Glomerular visceral epithelial cell (primary cell): ENCODE measurements at regions not wholly inside any gene's neighbourhood (a gene's known extent, or its start where the extent isn't known, plus 50 kb on each side); places are given as distances from the start of the nearest gene placed in this dataset.

Experiments used
- DNase-seq: peaks from one replicate; pipeline ENCODE4 v3.0.0-alpha.2; 2016; ENCODE audit errors: extremely low spot score

DNA sequence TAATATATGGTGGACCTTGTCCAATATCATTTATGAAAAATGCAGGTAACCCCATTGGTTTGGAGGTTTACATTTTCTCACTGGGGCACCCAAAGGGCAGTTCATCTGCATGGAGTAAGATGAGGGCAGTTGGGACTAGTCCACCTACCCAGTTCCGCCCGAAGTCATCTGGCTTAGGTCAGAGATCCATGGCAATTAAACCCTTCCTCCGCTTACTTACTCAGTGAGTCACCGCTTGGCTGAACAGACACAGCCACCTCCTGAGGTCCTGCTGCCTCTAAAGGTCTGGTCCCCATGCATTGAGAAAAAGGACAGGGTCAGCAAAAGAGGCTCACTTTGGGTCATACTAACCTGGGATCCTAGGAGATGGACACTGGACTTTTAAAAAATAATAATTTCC lies 102.9 kb upstream of the PRL start:
- DNase-seq = peak; percentile 25

DNA sequence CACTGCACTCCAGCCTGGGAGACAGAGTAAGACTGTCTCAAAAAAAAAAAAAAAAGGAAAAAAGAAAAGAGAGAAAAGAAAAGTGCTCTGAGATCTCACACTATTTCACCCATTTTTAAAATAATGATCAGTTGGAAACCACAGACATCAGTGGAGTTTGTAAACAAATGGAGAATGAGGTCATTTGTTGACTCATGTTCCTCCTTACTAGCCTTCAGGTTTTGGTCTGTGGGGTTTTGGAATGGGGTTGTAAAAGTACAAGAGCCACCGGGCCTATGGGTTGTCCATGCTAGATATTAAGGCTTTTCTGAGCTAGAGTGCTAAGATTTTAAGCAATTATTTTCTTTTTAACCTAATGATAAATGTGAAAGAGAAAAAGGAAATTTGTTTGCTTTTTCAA lies 104.4 kb upstream of the PRL start:
- DNase-seq = no peak

DNA sequence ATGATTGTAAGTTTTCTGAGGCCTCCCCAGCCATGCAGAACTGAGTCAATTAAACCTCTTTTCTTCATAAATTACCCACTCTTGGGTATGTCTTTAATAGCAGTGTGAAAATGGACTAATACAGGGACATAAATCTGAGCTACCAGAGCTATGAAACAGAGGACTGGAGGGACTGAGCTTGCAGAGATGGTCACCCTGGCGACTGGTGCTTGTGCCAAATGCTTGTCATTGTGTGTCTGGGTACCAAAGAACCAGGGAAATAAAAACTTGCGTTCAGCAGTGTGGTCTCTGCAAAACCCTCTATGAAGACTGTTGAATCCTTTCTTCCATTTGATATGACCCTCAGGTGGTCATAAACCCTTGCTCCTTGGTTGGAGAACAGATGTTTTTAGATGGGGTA lies 105.1 kb upstream of the PRL start:
- DNase-seq = no peak

DNA sequence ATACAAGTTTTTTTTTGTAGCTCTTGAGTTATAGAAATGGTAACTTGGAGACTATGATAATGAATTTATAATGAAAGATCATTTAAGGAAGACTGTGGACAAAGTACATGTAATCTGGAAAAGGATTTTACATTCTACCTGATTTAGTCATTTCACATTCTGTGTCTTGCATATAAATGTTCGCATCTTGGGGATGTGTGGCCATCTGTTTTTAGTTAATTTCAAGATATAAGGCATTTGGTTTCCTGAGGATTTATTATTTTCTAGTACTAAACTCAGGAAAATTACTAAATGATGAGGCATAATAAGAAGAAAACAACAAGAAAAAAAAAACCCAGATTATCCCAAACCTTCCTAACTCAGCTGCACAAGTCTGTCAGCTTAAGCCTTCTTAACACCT lies 112.7 kb upstream of the PRL start:
- DNase-seq = no peak

DNA sequence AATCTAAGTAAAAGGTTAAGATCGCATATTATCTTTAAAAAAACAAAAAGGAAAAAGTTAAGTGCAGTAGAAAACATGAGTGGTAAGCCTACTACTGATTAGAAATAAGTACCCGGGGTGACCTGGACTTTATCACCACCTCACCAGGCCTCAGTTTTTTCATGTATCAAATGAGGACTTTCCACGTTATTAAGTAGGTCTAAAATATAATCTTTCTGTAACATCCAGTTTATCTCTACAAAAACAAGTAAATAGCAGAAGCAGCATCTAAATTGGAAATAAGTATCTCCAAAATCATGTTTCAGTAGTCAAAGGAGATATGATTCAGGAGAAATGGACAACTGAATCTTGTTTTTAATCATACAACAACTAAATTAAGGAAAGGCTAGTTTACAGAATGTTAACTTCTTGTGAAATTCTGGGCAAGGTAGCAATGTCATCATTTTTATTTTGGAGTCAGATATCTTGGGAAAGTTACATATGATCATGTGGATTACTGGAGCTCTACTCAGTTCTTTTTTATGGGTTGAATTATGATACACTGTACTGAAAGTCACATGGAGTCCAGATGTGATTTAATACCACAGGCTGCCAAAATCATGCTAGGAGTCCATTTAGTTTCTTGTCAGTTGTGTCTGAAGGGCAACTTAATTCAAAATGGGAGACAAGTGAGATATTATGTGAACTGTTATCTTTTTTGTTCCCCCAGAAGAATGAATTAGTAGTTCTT lies 114.7 kb upstream of the PRL start:
- no peak for DNase-seq

DNA sequence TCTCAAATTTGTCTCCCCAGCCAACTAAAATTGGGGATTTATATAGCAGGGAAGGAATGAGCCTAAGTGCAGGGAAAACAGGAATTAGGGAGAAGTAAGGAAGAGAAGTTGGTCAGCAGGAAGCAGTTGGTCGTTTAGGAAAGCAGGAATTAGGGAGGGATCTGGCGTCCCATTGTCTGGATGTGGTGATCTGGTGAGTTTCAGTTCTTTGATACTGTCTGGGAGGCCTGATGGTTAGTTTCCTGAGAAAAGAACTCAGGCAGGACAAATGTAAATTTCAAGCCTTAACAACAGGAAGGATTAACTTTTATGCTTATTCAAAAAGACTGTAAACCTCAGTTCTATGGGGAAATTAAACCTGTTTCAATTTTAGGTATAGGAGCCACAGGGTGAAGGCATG lies 116.2 kb upstream of the PRL start:
- no peak for DNase-seq

GRCh38 chr6:22413681-22414311 lies 117.0 kb upstream of the PRL start:
- DNase-seq = no peak

DNA sequence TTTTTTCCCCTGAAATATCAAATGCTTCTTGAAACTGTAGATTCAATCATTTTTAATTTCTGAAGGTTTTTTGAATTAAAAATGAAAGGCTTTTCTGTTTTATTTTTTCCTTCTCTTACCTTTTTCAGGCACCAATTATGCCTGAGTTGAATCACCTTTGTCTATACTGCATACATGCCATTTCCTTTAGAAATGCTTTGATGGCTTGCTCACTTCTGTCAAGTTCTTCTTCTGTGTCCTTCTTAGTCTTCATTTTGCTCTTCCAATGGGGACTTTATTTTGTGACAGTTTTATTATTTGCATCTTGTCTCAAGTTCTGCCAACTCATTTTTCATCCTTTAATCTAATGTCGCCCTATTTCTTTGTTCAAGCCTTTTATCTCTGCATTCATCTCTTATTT lies 121.9 kb upstream of the PRL start:
- DNase-seq = no peak

DNA sequence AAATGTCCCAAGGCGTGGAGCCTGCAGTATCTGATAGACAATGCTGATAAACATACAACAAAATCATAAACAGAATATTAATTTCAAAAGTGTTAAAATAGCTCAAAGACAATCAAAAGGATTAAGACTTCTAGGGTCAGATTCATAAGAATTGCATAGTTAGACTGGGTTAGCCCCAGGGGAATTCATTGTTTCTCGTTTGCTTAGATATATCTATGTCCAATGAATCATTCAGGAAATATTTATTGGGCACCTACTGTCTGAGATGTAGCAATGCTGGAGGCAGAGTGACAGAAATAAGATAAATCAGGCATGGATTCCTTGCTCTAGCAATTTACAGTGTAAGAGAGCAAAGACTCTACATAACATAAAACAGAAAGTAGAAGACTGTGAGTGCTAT lies 124.4 kb upstream of the PRL start:
- no peak for DNase-seq

GRCh38 chr6:22424196-22424595 lies 127.4 kb upstream of the PRL start:
- DNase-seq = no peak

DNA sequence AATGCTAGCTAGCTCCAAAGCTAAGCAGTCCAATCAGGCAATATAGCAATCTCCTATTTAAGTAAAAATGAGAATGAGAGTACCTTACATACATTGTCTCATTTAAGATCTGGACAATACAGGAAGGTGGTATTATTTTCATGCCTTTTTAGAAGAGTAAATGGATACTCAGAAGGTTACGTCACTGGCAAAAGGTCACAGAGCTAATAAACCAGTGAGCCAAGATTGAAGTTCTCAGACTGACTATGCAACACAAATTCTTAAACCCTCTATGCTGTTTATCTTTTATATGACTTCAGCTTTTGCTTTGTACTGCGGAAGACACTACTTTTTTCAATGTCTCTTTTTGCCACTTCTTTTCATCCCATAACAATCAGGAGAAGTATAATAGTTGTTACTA lies 135.2 kb upstream of the PRL start:
- no peak for DNase-seq

DNA sequence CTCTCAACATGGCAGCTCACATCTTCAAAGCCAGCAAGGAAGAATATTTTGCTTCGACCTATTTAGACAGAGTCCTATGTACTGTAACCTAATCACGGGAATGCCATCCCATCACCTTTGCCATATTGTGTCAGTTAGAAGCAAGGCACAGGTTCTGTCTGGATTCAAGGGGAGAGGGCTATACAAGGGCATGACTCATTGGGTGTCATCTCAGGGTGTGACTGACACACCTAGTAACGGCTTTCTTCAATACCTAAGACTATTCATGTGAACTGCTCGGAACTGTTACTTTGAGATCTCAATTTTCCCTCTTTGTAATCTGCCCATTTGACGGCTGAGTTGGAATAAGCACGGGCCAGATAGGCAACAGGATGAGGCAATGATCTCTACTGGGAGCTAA lies 135.6 kb upstream of the HDGFL1 start:
- no peak for DNase-seq

- DNase-seq = no peak
Measured at GRCh38 chr6:22435151-22435550, 134.2 kb upstream of the HDGFL1 start.

DNA sequence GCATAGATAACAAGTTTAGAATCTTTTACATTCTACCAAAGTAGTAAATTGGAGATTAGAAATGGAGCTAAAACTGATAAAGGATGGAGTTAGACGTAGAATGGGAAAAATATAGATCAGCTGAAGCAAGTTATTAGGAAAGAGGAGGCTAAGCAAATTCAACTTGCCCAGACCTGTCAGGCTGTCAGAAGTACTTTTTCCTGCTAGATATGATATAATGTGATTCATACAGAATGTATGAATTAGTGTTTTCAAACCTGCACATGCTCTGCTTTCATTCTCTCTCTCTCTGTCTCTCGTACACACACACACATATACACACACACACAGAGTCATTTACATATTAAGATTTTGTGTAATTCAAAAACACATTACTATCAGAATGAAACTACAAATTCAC lies 133.2 kb upstream of the HDGFL1 start:
- no peak for DNase-seq

DNA sequence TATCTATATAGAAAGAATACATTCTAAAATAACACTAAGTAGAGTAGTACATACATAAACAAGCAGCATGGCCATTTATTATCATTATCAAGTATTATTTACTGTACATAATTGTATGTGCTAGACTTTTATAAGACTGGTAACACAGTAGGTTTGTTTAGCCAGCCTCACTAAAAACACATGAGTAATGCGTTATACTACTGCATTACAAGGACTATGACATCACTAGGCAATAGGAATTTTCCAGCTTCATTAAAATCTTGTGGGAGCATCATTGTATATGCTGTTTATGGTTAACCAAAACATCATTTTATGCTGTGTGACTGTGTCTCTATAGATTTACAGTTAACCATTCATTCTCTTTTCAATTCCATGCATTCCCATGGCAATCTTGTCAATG lies 131.7 kb upstream of the HDGFL1 start:
- DNase-seq = no peak

GRCh38 chr6:22442826-22443225 lies 126.5 kb upstream of the HDGFL1 start:
- peak; percentile 11 for DNase-seq

DNA sequence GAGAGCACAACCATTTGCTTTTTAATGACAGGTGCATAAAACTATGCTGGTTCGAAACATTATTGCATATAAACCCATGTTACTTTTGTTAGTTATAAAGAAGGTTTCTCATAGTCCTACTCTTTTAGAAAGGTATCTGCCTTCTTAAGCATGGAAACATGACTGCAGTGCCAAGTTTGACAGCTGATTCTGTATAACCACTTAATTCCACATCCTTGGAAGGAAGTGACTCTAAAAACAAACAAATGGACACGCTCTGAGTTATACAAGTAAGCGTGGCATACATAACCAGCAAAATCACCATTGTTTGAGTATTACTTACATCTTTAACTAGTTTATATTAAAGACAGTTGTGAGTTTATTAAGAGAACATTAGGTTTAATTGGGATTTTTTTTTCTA lies 125.0 kb upstream of the HDGFL1 start:
- no peak for DNase-seq

- no peak for DNase-seq
Measured at GRCh38 chr6:22445946-22446345, 123.4 kb upstream of the HDGFL1 start.

DNA sequence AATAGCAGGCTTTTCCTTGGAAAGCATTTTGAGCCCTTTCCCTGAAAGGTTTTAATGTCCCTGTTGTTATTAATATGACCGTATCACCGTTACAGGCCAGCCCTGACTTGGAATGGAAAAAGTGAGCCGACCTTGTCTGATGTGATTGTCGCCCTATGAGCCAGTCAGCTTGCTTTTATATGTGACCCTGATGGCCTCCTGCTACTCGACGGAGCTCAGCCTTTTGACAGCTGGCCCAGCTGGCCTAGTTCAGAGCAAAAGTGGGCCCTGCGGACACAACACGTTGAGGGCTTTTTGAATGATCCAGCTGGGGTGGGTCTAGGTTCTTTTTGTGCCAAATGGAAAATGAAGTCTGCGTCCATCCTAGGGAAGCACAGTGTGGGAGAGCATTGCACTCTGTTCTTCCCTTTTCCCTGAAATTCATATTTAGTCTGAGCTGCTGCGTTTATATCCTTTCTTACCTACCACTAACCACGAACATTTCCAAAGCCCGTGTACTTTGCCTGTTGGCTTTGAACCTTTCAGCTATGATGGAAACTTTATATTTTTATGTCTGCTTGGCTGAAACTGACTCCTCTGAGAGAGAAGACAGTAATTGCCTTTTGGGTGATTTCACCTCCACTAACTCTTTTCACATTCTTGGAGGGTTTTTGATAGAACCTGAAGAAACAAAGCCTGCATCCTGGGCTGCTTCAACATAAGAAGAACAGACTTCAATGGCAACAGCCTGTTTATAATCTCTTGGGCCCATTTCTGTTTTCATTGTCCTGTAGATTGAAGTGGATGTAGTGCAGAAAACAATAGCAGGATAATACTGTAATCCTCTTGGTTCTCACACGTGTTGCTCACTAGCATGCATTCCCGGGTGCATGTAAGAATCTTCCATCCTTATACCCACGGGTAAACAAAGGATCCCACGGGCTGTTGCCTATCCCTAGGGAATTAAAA lies 121.8 kb upstream of the HDGFL1 start:
- DNase-seq = no peak

DNA sequence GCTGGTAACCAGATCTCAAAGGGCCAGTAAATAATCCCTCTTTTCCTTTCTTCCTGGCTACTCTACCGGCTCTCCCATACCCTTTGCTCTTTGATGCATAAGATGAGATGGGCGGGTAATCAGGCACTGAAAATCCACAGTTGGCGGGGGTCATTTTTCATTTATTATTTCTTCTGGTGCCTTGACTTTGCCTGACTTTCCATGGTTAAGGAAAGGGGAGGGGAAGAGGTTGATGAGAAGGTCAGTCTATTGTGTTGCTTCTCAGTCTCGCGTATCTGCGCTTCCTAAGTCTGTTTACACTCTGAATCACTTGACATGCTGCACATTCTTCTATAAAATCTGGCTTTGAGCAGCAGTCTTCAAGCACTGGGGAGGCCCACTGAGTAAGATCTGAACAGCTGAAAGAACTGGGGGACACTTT lies 121.1 kb upstream of the HDGFL1 start:
- DNase-seq = peak; percentile 40

DNA sequence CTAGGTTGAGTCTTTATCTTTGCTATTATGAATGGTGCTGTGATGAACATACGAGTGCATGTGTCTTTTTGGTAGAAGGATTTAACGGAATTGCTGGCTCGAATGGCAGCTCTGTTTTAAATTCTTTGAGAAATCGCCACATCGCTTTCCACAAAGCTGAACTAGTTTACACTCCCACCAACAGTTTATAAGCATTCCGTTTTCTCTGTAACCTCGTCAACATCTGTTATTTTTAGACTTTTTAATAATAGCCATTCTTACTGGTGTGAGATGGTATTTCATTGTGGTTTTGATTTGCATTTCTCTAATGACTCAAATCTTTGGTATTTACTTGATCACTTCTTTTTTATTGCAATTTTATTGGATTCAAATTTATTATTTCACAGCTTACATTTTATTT lies 117.4 kb upstream of the HDGFL1 start:
- no peak for DNase-seq

GRCh38 chr6:22455378-22455777 lies 114.0 kb upstream of the HDGFL1 start:
- no peak for DNase-seq

DNA sequence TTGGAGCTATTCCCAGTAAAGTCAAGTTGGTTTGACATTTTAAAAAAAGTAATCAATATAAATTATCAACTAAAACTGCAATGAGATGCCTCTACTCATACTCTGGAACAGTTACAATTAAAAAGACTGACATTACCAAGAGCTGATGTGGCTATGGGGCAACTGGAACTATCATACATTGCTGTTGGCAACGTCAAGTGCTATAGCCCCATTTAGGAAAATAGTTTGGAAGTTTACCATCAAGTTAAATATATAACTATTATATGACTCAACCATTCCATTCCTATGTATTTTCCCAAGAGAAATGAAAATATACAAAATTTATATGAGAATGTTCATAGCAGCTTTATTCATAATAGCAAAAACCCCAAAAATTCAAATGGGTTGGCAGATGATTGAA lies 111.4 kb upstream of the HDGFL1 start:
- DNase-seq = no peak
